Epithelial cell of esophagus (primary cell): ENCODE measurements at regions not wholly inside any gene's neighbourhood (a gene's known extent, or its start where the extent isn't known, plus 50 kb on each side); places are given as distances from the start of the nearest gene placed in this dataset.

Source experiments
- DNase-seq: peaks from one replicate; pipeline ENCODE4 v3.0.0; 2010; ENCODE audit warnings: low read depth
- H3K4me3 ChIP-seq: 2 replicates; pipeline ENCODE4 v1.5.1; 2011; ENCODE audit warnings: mild to moderate bottlenecking, low read length, control low read depth
- TF ChIP-seq, protein P1 (sequence below): IDR thresholded peaks from 2 replicates; pipeline ENCODE4 v1.5.1; 2011; ENCODE audit warnings: low read depth, mild to moderate bottlenecking, low read length, control low read depth, inconsistent platforms; ENCODE audit not compliant: insufficient read depth; ENCODE audit errors: missing control alignments

- TF ChIP-seq, protein P1, sequence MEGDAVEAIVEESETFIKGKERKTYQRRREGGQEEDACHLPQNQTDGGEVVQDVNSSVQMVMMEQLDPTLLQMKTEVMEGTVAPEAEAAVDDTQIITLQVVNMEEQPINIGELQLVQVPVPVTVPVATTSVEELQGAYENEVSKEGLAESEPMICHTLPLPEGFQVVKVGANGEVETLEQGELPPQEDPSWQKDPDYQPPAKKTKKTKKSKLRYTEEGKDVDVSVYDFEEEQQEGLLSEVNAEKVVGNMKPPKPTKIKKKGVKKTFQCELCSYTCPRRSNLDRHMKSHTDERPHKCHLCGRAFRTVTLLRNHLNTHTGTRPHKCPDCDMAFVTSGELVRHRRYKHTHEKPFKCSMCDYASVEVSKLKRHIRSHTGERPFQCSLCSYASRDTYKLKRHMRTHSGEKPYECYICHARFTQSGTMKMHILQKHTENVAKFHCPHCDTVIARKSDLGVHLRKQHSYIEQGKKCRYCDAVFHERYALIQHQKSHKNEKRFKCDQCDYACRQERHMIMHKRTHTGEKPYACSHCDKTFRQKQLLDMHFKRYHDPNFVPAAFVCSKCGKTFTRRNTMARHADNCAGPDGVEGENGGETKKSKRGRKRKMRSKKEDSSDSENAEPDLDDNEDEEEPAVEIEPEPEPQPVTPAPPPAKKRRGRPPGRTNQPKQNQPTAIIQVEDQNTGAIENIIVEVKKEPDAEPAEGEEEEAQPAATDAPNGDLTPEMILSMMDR = no peak
- H3K4me3 ChIP-seq = no peak overlapping the region
- DNase-seq = no peak
Observed at GRCh38 chr17:72520665-72521303, 400.0 kb downstream of the SOX9 start.

DNA sequence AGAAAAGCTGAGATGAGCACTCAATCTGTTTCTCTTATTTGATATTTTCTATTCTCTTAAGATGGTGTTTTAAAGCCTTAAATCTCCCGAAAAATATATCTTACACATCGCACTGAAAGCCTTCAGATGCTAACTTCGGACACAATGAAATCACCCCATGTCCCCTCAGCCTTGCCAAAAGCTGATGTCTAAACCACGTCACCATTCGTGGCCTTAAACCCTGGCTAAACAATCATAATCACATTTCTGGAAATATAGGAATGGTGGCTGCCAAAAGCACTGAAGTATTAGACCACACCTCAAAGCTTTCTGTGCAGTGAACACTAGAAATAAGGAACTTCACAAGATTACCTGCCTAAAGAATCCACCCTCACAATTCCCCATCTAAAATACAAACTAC, 402.7 kb downstream of the SOX9 start:
- TF ChIP-seq, protein P1 = no peak
- DNase-seq = no peak
- no peak overlapping the region for H3K4me3 ChIP-seq

DNA sequence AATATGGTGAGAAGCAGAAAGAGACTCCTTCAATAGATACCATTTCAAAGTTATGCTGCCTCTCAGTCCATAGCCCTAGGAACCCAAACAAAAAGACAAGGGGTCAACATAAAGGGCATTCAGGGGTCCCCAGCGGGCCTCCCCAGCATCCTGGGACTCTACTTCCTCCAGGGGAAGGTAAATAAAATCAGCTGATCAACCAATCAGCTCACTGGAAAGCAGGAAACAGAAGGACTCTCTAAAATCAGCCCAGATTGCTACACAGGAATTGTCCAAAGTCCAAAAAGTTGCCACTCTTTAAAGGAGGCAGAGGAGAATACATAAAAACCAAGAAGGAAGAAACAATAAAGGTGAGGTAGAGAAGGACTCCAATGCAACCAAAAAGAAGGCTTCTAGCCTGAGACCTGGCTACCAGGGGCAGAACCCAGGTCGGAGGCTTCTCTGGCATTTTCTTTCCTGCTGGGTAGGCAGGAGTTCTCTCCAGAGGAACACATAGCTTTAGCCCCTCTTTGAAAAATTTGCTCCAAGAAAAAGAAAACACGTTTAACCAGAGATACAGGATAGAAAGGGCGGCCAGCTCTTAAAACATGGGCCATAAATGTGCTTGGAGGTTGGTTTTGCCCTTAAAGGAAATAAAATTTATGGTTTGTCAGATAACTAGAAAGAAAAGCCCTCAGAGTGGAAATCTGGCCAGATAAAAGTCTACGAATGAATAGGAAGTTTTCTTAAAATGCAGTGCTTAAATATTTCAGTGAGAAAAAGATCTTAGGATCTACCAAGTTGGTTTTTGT, 404.6 kb downstream of the SOX9 start:
- TF ChIP-seq, protein P1 = no peak
- no peak overlapping the region for H3K4me3 ChIP-seq
- DNase-seq = no peak

DNA sequence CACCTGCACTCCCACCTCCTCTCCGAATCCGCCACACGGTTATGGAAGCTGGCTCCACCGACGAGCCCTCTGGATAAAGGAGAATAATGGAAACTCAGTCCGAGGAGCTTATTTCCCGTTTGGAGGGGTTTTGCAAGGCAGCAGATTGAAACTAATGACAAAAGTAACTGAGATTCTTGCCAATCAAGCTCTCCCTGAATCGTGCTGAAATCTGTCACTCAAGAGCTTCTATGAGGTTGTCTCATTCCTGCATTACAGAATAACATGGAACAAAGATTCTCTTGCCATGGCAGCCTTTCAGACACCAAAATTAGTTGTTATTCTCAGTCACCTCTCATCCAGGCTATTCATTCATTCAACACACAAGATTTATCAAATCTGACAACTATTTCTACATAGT, 405.9 kb downstream of the SOX9 start:
- no peak overlapping the region for H3K4me3 ChIP-seq
- DNase-seq = no peak
- TF ChIP-seq, protein P1 = no peak

GRCh38 chr17:72527789-72528188, 407.0 kb downstream of the SOX9 start:
- TF ChIP-seq, protein P1 = no peak
- no peak for DNase-seq
- H3K4me3 ChIP-seq = no peak overlapping the region

GRCh38 chr17:72528683-72529082, 407.9 kb downstream of the SOX9 start:
- no peak overlapping the region for H3K4me3 ChIP-seq
- TF ChIP-seq, protein P1 = no peak
- DNase-seq = no peak

GRCh38 chr17:72529386-72529785, 408.6 kb downstream of the SOX9 start:
- DNase-seq = no peak
- TF ChIP-seq, protein P1 = no peak
- no peak overlapping the region for H3K4me3 ChIP-seq
